GM21717 (cell line): ENCODE measurements at regions not wholly inside any gene's neighbourhood (a gene's known extent, or its start where the extent isn't known, plus 50 kb on each side); places are given as distances from the start of the nearest gene placed in this dataset.

ENCODE experiments used
- ATAC-seq: cut with Tn5 transposase; IDR thresholded peaks from one replicate; pipeline ENCODE4 v1.9.1; 2021; ENCODE audit warnings: mild to moderate bottlenecking, moderate library complexity; ENCODE audit not compliant: unreplicated experiment

- ATAC-seq: no peak
Observed at GRCh38 chr18:28519997-28520396, 343.1 kb upstream of the CDH2 start.

- ATAC-seq: no peak
Observed at GRCh38 chr18:28514699-28515098, 337.8 kb upstream of the CDH2 start.

GRCh38 chr18:28512357-28512756, 335.4 kb upstream of the CDH2 start:
- ATAC-seq: peak; percentile 71

- ATAC-seq: no peak
Observed at GRCh38 chr18:28511413-28511821, 334.5 kb upstream of the CDH2 start.

GRCh38 chr18:28510210-28510609, 333.3 kb upstream of the CDH2 start:
- ATAC-seq: no peak

GRCh38 chr18:28504066-28504465, 327.1 kb upstream of the CDH2 start:
- ATAC-seq: no peak

- ATAC-seq: no peak
Observed at GRCh38 chr18:28494151-28494550, 317.2 kb upstream of the CDH2 start.

- ATAC-seq: peak; percentile 82
Observed at GRCh38 chr18:28485918-28486317, 309.0 kb upstream of the CDH2 start.

- ATAC-seq: no peak
Observed at GRCh38 chr18:28485210-28485801, 308.4 kb upstream of the CDH2 start.

GRCh38 chr18:28478531-28478930, 301.6 kb upstream of the CDH2 start:
- no peak for ATAC-seq

- no peak for ATAC-seq
Observed at GRCh38 chr18:28476302-28476701, 299.4 kb upstream of the CDH2 start.

GRCh38 chr18:28469946-28470345, 293.0 kb upstream of the CDH2 start:
- no peak for ATAC-seq

GRCh38 chr18:28468901-28469300, 292.0 kb upstream of the CDH2 start:
- no peak for ATAC-seq

- no peak for ATAC-seq
Observed at GRCh38 chr18:28466204-28466603, 289.3 kb upstream of the CDH2 start.

- no peak for ATAC-seq
Observed at GRCh38 chr18:28459587-28459986, 282.7 kb upstream of the CDH2 start.

- ATAC-seq: no peak
Observed at GRCh38 chr18:28458751-28459150, 281.8 kb upstream of the CDH2 start.

GRCh38 chr18:28457784-28458183, 280.9 kb upstream of the CDH2 start:
- no peak for ATAC-seq

- no peak for ATAC-seq
Observed at GRCh38 chr18:28455971-28456370, 279.0 kb upstream of the CDH2 start.

- ATAC-seq: no peak
Observed at GRCh38 chr18:28439870-28440269, 262.9 kb upstream of the CDH2 start.

GRCh38 chr18:28438381-28438780, 261.5 kb upstream of the CDH2 start:
- ATAC-seq: no peak

GRCh38 chr18:28432339-28432738, 255.4 kb upstream of the CDH2 start:
- no peak for ATAC-seq

GRCh38 chr18:28425886-28426285, 249.0 kb upstream of the CDH2 start:
- ATAC-seq: no peak

- no peak for ATAC-seq
Observed at GRCh38 chr18:28422577-28422976, 245.6 kb upstream of the CDH2 start.
